ENCODE measurements at regions not wholly inside any gene's neighbourhood (a gene's known extent, or its start where the extent isn't known, plus 50 kb on each side); places are given as distances from the start of the nearest gene placed in this dataset.
"Not testable (repeated sequence)": the region's sequence is repeated elsewhere in the genome, so short reads cannot be mapped to it uniquely, and the experiment has no call there.

DNA sequence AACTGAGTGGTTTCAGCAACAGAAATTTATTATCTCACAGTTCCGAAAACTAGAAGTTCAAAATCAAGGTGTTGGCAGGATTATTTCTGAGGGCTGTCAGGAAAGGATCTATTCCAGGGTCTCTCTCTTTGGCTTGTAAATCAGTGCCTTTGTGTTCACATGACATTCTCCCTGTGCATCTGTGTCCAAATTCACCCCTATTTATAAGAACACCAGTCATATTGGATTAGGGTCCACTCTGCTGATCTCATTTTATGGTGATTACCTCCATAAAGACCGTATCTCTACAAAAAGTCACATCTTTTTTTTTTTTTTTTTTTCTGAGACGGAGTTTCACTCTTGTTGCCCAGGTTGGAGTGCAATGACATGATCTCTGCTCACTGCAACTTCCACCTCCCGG is 68.6 kb upstream of the MARCKS start:
- DNase-seq (ENCODE audit: low read depth in 2 of 2) = no peak

DNA sequence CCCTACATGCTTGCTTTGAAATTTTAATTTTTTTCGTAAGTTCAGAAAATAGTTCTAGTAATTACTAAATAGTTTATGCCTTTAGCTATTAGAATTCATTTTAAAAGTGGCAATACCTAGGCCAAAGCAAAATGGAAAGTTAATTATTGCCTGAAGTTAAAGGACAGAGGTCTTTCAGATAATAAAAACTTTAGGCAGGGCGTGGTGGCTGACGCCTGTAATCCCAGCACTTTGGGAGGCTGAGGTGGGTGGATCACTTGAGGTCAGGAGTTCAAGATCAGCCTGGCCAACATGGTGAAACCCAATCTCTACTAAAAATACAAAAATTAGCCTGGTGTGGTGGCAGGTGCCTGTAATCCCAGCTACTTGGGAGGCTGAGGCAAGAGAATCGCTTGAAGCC is 65.9 kb upstream of the MARCKS start:
- DNase-seq (ENCODE audit: low read depth in 2 of 2) = not testable (repeated sequence)

DNA sequence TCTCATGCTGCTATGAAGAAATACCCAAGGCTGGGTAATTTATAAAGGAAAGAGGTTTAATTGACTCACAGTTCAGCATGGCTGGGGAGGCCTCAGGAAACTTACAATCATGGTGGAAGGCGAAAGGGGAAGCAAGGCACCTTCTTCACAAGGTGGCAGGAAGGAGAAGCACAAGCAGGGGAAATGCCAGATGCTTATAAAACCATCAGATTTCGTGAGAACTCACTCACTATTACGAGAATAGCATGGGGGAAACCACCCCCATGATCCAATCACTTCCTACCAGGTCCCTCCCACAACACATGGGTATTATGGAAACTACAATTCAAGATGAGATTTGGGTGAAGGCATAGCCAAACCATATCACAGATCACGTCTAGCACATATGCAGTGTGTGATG is 61.8 kb upstream of the MARCKS start:
- not testable (repeated sequence) for DNase-seq (ENCODE audit: low read depth in 2 of 2)

DNA sequence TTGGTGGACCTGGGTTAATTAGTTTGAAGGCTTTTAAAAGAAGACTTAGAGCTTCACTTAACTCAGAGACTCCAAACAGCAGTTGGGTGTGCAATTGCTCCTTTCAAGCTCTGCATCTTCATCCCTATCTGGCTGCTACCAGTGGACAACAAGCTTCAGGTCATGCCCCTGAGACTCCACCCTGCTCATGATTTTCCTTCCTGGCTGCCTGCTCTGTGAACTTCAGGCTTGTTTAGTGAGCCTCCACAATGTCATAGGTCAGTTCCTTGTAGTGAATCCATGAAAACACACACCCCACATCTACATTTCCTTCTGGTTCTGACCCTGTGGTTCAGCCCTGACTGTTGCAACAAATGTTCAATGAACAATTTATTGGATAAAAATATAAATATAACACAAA is 61.1 kb upstream of the MARCKS start:
- DNase-seq (ENCODE audit: low read depth in 2 of 2) = no peak

- no peak for DNase-seq (ENCODE audit: low read depth in 2 of 2)
Observed at GRCh38 chr6:113802779-113803178, 54.4 kb upstream of the MARCKS start.

GRCh38 chr6:113805173-113805790 is 51.9 kb upstream of the MARCKS start:
- DNase-seq (ENCODE audit: low read depth in 2 of 2) = no peak

DNA sequence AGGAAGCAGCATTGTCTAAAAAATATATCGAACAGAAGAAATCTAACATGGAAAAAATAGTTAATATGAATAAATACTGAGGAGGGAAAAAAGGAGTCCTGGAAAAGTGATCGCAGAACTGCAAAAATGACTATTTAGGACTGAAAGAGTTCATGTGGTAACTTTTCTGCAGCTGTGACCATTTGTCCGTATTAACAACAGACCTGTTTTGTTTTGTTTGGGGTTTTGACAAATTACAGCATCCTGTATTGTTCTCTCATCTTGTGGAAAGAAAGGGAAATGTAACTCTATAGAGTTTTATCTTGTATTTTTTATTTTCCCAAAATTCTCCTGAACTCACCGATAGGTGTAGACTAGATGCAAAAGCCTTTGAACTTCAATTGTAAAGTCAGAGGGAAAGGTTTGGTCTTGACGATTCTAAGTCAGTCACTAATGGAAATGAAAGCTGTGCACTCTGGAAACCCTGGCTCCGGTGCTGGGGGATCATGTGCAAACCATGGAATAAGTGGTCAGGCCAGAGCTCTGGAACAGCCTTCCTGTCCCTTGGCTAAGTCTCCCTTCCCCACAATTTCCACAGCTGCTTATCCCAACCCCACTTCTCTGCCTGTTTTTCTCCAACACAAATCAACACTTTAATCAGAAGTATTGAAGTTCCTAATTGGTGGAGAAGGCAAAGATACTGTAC is 51.2 kb upstream of the MARCKS start:
- DNase-seq (ENCODE audit: low read depth in 2 of 2) = no peak
